Suprapubic skin (tissue), 4 donors: ENCODE measurements at regions not wholly inside any gene's neighbourhood (a gene's known extent, or its start where the extent isn't known, plus 50 kb on each side); places are given as distances from the start of the nearest gene placed in this dataset.
A peak's percentile ranks its signal among the peaks of the same experiment; 100 is the strongest.

Experiments used
- DNase-seq, 2 donors: peaks; one replicate each; pipeline ENCODE4 v3.0.0-alpha.2; 2019; ENCODE audit warnings: low spot score in 2 of 2
- H3K27ac ChIP-seq: fragments of 200-600 bp; sonication (generic); one replicate; pipeline ENCODE4 v1.5.1; 2019
- H3K27me3 ChIP-seq: fragments of 200-600 bp; sonication (generic); one replicate; pipeline ENCODE4 v1.5.1; 2019
- H3K36me3 ChIP-seq: fragments of 200-600 bp; sonication (generic); one replicate; pipeline ENCODE4 v1.5.1; 2019
- H3K4me1 ChIP-seq: fragments of 200-600 bp; sonication (generic); one replicate; pipeline ENCODE4 v1.5.1; 2019
- H3K4me3 ChIP-seq: fragments of 200-600 bp; sonication (generic); one replicate; pipeline ENCODE4 v1.5.1; 2019; ENCODE audit warnings: mild to moderate bottlenecking
- H3K9me3 ChIP-seq: fragments of 200-600 bp; sonication (generic); one replicate; pipeline ENCODE4 v1.5.1; 2019
- CTCF ChIP-seq, 2 donors: fragments of 200-600 bp in 1 of 2; fragments of 450-650 bp in 1 of 2; sonication (generic) in 1 of 2; IDR thresholded peaks; one replicate each; pipeline ENCODE4 v1.5.1; 2016 to 2019; ENCODE audit warnings: antibody characterized with exemption in 2 of 2, mild to moderate bottlenecking in 1 of 2, moderate library complexity in 1 of 2
- EP300 ChIP-seq: sonication (generic); formaldehyde crosslinking; IDR thresholded peaks from one replicate; pipeline ENCODE4 v1.6.1; 2017; ENCODE audit warnings: antibody characterized with exemption
- POLR2A ChIP-seq, 2 donors: fragments of 450-650 bp; IDR thresholded peaks; one replicate each; pipeline ENCODE4 v1.6.1; 2017; ENCODE audit warnings: antibody characterized with exemption in 2 of 2, mild to moderate bottlenecking in 2 of 2, moderate library complexity in 2 of 2
- POLR2AphosphoS5 ChIP-seq, 3 donors: sonication (generic); formaldehyde crosslinking; IDR thresholded peaks; one replicate each; pipeline ENCODE4 v1.6.1; 2017; ENCODE audit warnings: antibody characterized with exemption in 3 of 3
- WGBS: methylation state at CpG from one replicate; pipeline ENCODE4 v1.1.5; 2018; 5-methylcytosine and 5-hydroxymethylcytosine counted together

- no peaks in the 10 kb centered on the region for H3K4me1 ChIP-seq
- H3K4me3 ChIP-seq, result no peak overlapping the region
- no peaks in the 10 kb centered on the region for H3K9me3 ChIP-seq
- no peaks in the 10 kb centered on the region for H3K36me3 ChIP-seq
- DNase-seq, result no peak
- WGBS, result 74% methylated on average over 1 of the region's 1 CpG
- no peaks in the 10 kb centered on the region for H3K27me3 ChIP-seq
- no peak for TF ChIP-seq CTCF (IDR thresholded peaks at IDR 0.05)
- TF ChIP-seq POLR2A (IDR thresholded peaks at IDR 0.05), result no peak
- no peak for TF ChIP-seq POLR2AphosphoS5 (IDR thresholded peaks at IDR 0.05)
- no peak for TF ChIP-seq EP300
- H3K27ac ChIP-seq, result no peak overlapping the region
Measured at GRCh38 chr3:68019876-68020275, 365.5 kb upstream of the SUCLG2 start.

DNA sequence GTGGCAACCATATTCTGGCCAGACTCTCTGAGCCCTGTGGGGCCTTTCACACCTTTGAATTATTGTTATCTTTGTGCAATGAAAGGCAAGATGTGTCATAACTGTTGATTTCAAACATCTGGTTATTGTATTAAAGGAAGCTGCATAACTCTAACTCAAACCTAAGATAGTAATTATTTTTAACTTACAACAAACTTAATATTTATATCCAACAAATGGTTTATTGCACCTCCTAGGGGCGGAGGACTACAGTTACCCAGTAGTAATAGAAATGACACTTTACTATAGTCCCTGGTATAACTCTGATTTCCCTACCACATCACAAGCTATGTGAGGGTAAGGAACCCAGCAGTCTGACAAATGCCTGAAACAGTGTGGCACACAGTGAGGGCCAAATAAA lies 363.9 kb upstream of the SUCLG2 start:
- H3K27me3 ChIP-seq, result no peaks in the 10 kb centered on the region
- H3K36me3 ChIP-seq, result no peaks in the 10 kb centered on the region
- no peaks in the 10 kb centered on the region for H3K9me3 ChIP-seq
- no peaks in the 10 kb centered on the region for H3K4me1 ChIP-seq
- H3K27ac ChIP-seq, result no peak overlapping the region
- TF ChIP-seq POLR2A (IDR thresholded peaks at IDR 0.05) (no peak), CTCF (IDR thresholded peaks at IDR 0.05) (no peak), POLR2AphosphoS5 (IDR thresholded peaks at IDR 0.05) (no peak), EP300 (no peak)
- no peak overlapping the region for H3K4me3 ChIP-seq
- WGBS, result 90% methylated on average over 1 of the region's 1 CpG
- DNase-seq, result no peak

GRCh38 chr3:68017069-68017468 lies 362.7 kb upstream of the SUCLG2 start:
- H3K9me3 ChIP-seq, result no peaks in the 10 kb centered on the region
- WGBS, result 84% methylated on average over 3 of the region's 3 CpGs
- no peak overlapping the region for H3K4me3 ChIP-seq
- H3K4me1 ChIP-seq, result no peaks in the 10 kb centered on the region
- no peak overlapping the region for H3K27ac ChIP-seq
- H3K36me3 ChIP-seq, result no peaks in the 10 kb centered on the region
- TF ChIP-seq EP300 (no peak), POLR2AphosphoS5 (IDR thresholded peaks at IDR 0.05) (no peak), POLR2A (IDR thresholded peaks at IDR 0.05) (no peak), CTCF (IDR thresholded peaks at IDR 0.05) (no peak)
- DNase-seq, result no peak
- no peaks in the 10 kb centered on the region for H3K27me3 ChIP-seq

- Histone ChIP-seq H3K4me3 (no peak overlapping the region), H3K27me3 (peaks cover 34% of the 10 kb centered on the region), H3K9me3 (no peaks in the 10 kb centered on the region), H3K36me3 (no peaks in the 10 kb centered on the region), H3K27ac (no peak overlapping the region), H3K4me1 (peaks cover 3% of the 10 kb centered on the region)
- TF ChIP-seq POLR2AphosphoS5 (IDR thresholded peaks at IDR 0.05), result no peak
- TF ChIP-seq CTCF (IDR thresholded peaks at IDR 0.05), result no peak
- no peak for TF ChIP-seq EP300
- no peak for TF ChIP-seq POLR2A (IDR thresholded peaks at IDR 0.05)
- WGBS, result 77% methylated on average over 5 of the region's 5 CpGs
- DNase-seq, result no peak
Measured at GRCh38 chr3:68009900-68010299, 355.5 kb upstream of the SUCLG2 start.

DNA sequence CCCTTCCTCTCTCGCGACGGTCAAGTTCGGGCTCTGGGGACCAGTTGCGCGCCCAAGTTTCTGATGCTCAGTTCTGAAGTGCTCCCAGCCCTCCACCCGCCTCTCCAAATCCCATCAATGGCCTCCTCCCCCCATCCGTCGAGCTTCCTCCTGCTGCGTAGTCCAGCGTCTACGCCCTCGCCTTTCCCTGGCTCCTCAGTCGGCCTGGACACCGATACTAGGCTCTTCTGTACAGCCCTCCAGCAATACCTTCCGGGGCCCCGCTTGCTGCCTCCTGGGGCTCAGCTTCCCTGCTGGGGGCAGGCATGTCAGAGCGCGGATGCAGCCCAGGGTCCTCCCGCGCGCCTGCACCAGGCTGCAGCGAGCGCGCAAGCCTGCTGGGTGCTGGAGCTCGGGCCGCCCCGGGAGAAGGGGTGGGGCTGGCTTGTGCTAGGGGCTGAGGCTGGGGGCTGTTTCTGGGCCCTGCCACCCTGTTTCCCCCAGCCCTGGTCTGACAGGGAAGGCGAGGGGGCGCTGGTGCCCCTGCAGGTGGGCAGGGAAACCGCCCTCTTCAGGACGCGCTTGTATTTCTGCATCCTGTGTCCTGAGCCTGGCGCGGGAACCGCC lies 353.3 kb upstream of the SUCLG2 start:
- Histone ChIP-seq H3K4me3 (peak overlapping the region; percentile 10), H3K27ac (no peak overlapping the region), H3K4me1 (peaks cover 3% of the 10 kb centered on the region), H3K27me3 (peaks cover 37% of the 10 kb centered on the region), H3K9me3 (no peaks in the 10 kb centered on the region), H3K36me3 (no peaks in the 10 kb centered on the region)
- TF ChIP-seq POLR2A (IDR thresholded peaks at IDR 0.05), result no peak
- TF ChIP-seq EP300, result no peak
- no peak for TF ChIP-seq POLR2AphosphoS5 (IDR thresholded peaks at IDR 0.05)
- no peak for TF ChIP-seq CTCF (IDR thresholded peaks at IDR 0.05)
- 5% methylated on average over 24 of the region's 36 CpGs for WGBS
- DNase-seq, result no peak
